DMS114 treated with DMSO at 0.1 percent for 48 hours (cell line): ENCODE measurements at regions not wholly inside any gene's neighbourhood (a gene's known extent, or its start where the extent isn't known, plus 50 kb on each side); places are given as distances from the start of the nearest gene placed in this dataset.

Experiments used
- DNase-seq: peaks from one replicate; lab custom pipeline; 2025; ENCODE audit not compliant: unreplicated experiment; lab: John Stamatoyannopoulos, UW

DNA sequence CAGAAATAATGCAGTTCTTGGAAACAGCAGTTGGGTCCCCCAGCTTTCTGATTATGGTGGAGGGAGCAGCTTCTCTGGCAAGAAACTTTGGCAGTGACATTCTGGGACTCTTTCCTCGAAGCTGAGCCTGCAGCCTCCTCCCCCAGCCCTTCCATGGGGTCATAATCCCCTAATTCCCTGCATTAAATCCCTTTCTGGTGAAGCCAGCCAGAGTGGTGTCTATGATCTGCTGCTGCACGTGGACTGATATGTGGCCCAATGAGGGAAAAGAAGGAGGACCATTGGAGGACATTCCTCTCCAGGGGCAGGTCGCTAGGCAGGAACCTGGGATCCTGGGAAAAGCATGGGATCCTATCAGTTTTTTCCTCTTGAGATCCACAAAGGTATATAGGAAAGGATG is 470.5 kb downstream of the RPS24 start:
- DNase-seq: no peak

DNA sequence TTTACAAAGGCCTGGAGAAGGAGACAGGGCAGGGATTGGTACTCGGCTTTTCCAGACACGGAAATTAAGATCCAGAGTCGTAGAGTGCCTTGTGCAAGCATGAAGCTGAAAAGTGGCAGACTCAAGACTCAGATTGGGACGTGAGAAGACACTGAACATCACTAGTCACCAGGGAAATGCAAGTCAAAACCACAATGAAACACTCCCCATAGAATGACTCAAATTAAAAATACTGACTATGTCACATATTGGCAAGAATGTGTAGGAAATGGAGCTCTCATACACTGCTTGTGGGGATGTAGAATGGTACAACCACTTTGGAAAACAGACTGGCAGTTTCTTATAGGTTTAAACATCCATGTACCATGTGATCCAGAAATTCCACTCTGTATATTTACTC is 472.0 kb downstream of the RPS24 start:
- no peak for DNase-seq

DNA sequence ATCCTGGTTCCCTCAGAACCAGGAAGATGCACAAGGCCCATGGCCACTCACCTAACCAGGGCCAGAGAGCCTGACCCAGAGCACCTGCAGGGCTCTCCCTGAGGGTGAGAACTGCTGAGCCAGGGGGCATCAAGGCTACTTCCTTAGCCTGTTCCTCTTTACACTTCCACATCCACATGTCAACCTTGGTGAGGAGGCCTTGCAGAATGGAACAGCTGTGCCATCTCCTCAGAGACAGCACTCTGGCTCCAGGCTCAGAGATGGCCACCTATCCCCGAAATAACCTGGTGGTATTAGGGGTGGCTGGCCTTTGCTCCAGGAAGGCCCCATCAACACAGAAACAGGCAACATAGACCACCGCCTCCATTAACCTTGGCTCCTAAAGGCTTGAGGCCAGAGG is 473.0 kb downstream of the RPS24 start:
- DNase-seq: no peak

DNA sequence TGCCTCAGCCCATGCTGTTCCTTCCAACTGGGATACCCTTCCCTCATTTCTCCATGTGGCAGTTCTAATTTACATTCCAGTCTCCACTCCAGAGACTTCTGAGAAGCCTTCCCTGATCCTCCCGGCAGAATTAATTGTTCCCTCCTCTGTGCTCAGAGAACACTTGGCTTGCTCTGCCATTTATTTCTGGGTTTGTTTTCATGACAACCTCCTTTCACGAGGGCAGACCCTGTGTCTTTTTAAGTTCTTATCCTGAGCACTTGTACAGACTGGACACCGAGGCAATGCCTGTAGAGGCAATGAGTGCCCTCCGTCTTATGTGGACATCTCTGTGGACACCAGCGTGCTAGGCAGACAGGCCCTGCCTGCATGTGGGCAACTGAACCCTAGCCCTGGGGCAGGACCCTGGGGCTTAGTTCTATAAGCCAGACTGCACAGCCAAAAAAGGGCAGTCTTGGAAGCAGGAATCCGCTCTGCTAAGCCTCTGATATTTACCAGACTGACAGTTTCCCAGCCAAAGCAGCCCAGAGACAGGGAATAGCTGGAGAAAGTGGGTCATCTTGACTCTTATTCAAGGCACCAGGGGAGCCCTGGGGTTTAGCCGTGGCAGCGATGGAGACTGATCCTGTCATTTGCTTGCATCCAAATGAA is 474.0 kb downstream of the RPS24 start:
- DNase-seq: no peak

DNA sequence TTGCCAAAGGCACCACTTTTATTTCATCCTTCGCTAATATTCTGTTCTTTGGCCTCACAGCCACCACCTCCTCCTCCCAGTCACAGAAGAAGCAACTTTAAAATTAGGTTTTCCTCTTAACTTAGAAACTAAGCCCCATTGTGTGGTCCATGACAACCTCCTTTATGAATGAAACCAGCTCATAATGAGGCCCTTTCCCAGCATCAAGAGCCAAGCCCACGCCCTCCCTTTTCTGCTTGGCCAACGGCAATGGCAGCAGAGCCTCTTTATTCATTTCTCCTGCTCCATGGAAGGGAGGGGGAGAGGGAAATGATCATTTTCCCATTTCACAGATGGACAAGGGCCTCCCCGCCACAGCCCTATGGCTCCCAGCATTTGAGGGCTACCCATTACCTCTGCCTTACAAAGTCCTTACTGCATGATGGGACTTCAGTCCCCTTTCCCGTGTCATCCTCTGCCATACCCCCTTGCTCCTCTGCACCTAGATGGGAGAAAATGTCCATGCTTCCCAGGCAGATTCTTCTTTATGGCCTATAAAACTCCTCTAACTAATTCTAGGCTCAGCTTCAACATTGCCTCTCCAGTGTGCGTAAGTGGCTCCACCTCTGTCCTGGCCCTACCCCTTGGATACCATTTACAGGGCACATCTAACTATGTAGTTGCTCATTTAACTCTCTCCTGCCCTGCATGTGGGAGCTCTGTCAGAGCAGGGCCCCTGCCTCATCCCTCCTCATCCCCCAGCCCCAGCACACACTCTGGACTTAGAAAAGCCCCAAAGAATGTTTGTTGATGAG is 475.5 kb downstream of the RPS24 start:
- DNase-seq: no peak

DNA sequence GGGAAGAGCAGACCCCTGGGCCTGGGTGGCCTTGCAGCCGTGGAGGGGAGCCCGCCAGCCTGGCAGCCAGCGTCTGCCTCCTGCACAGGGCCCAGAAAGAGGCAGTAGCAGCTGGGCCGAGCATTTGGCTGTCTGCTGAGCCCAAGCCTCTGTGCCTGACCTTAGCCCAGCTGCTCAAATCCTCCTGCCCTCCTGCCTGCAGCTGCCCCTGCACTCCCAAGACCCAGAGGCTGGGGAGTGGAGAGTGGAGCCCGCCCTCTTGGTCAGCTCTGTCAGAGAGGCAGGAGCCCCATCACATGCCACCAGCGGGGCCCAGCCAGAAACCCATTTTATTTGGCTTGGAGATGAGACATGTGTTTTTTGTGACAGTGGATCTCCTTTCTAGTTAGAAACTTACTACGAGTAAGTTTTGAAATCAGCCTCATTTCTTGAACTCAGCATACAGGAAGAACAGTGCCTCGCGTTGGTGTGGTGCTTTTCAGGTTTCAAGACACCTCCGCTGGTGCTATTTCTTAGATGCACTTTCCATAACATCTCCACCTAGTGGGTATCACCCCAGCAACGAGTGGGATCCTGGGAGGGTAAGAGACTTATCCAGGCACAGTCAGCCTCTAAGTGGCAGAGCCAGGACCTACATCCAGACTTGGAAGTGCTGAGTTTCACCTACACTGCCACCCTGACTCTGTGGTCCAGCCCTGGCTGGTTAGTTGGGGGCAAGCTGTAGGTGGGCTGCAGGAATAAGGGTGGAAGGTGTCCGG is 477.1 kb downstream of the RPS24 start:
- DNase-seq: no peak

DNA sequence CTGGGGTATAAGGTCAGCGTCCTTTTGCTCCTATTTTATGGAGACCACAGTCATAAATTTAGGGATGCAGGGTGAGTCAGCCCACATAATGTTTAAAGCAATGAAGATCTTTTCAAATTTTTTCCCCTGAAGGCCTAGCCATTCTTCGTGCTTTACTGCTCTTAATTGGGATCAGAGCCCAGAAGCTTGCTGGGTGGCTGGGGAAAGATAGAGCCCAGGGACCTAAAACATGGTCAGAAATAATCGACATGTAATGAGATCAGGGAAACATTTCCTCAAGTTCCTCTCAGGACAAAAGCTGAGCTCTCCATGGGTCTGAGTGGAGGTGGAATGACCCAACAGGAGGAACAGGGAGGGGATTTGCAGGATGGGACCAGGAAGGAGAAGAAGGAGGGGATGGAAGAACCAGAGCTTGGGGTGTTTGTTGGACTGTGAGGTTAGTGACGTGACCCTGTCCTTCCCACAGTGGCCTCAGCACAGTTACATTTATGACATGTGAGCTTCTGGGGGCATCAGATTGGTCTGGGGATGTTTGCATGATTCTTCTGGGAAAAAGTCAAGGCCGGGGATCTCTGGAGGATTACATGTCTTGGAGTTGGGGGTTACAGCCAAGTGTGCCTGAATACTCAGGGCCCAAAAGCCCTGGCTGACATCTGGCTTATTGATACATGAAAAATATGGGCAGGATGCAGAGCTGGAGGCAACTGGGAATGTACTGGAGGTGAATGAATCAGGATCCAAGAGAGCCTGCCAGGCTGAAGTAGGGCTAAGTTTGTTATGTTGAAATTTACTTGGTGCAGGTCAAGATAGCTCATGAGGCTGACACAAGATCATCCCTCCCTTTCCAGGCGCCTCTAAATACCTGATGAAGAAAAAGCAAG is 477.9 kb downstream of the RPS24 start:
- DNase-seq: no peak

DNA sequence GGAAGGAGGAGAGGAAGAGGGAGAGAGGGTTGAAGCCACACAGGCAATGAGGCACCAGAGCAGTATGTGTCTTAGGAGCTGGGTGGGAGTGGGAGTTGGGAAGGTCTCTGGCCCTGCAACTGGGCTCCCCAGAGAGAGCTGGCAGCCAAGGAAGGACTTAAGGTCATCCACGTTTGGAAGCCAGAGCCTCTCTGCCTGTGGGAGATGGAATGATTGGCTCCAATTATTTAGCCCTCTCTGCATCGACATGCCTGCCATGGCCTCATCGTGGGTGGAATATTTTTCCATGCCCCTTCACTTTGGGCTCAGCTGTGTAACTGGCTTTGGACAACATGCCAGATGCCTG is 478.5 kb downstream of the RPS24 start:
- no peak for DNase-seq

DNA sequence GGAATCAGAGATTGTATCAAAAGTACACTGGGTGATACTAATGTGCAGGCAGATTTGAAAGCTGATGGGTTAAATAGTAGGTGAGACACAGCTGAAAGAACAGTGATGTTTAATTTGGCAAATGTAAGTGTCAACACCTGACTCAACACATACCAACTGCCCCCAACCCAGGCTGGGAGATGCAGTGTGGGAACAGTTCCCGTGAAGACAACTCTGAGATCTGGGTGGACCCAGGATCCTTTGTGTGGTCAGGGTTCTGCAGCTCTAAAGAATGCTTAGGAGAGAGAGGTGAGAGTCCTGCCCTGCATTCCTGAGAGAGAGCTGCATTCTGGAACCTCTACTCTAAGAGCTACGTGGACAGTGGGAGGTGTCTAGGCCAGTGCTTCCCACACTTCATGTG is 479.7 kb downstream of the RPS24 start:
- DNase-seq: no peak

DNA sequence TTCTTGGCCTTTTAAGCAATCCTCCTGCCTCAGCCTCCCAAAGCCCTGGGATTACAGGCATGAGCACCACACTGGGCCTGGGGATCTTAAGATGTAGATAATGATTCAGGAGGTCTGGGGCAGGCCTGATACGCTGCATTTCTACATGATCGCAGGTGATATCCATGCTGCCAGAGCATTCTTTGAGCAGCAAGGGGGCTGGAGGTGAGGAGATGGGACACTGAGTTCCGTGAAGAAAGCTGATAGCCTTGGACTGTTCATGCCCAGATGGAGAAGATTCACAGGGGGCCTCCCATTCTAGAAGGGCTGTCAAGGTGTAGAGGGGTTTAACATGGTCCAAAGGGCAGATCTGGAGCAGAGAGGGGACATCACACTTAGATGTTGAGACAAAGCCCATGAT is 480.3 kb downstream of the RPS24 start:
- no peak for DNase-seq

DNA sequence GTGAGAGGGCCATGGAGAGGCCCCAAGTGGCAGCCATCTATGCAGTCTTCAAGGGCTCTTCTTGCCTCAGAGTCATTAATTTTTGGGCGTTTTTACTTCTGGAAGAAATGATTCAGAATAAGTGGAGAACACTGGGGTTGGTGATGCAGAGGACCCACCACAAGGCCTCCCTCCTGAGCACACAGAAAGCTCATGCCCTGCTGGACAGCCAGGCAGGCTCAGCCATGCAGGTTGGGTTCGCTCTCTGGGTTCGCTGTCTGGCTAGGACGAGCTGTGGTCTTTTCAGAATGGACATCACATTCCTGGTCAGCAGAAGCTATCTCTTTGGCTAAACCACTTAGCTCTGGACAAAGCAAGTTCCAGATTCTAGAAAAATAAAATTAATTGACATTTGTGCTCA is 480.8 kb downstream of the RPS24 start:
- DNase-seq: no peak

DNA sequence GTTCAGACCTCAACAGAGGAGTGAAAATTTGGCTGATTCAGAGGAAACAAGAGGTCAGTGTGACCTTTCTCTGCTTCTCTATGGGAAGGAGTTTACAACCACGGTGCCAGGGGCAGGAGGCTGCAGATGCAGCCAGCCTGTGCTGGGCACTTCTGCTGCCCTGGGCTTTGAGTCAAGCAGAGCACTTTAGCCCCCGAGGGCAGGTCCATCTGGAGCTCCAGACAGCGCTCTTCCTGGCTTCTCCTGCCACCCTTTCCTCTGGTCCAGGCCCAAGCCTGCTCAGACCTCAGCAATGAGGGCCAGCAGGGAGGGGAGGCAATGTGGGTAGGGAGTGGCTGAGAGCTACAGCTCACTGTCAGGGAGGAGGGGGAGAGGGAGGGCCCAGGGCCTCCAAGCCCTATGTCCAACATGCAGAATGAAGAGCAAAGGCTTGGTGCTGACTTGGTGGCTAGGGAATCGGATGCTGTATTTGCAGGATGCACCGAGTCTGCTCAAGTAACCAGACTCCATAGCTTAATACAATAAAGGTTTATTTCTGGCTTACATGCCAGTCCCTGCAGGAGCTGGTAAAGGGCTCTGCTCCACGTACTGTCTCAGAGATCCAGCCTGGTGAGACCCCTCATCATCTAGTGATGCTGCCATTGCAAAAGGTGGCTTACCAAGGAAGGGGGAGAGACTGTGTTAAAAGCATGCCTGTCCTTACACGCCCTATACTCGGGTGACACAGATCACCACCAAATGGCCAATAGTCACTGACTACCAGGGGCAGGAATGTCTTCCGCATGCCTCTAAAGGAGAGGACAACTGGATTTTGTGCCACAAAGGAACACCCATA is 481.6 kb downstream of the RPS24 start:
- DNase-seq: no peak

DNA sequence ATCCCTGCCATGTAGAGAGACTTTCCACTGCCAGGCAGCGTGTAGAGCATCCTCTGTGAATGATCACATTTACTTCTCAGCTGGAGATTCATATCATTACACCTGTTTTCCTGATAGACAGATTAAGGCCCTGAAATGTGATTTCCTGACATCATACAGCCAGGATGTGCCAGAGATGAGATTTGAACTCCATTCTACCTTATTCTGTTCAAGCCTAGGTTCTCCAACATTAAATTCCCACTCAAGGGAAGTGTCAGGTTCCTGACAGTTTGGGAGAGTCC is 482.1 kb downstream of the RPS24 start:
- DNase-seq: no peak

DNA sequence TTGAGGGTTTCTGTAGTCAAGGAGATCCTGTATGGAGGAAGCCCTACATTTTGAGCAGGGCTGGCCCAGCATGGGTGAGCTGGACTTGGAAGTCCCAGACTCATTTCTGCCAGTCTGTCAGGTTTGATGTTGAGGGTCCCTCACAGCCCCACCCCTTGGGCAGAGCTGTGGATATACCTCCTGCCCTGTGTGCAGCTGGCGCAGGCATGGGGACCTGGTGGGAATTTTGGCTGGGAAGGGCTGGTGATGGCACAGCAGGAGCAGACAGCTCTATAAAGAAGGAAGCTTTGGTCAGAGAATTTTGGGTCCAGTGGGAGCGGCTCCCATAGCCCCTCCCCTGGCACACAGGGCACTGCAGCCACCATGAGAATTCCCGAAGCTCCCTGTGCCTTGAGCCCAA is 482.6 kb downstream of the RPS24 start:
- DNase-seq: no peak

DNA sequence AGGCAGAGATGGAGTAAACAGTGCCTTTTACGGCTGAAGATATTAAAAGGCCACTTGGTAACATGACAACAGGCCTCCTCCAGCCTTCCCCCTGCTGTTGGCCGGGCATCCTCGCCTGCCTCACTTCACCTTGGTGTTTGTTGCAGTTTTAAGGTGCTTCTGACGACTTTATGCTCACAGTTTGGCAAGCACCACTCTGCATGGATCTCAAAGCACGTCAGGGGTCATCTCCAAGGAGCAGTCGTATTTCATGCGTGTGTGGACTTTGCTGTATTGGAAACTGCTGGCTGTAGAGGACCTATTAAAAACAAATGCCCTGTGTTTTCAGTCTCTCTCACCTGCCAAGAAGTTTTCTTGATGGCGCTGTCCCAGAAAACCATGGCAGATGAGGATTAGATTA is 483.1 kb downstream of the RPS24 start:
- DNase-seq: no peak

DNA sequence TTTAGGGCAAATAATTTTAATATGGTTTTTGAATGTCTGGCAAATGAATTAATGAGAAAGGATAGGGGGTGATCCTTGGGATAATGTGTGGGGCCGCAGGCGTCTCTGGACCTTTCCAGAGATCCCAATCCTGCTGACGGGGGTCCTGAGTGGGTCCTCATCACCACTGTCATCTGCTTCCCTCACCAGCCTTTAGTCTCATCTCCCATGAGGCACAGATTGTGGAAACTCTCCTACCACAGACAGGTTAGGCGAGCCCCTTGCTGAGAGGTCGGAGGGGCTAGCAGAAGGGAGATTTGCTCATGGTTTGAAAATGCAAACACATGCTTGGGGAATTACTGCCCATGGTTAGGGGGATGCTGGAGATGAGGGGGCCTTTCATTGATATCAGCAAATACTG is 484.6 kb downstream of the RPS24 start:
- no peak for DNase-seq

DNA sequence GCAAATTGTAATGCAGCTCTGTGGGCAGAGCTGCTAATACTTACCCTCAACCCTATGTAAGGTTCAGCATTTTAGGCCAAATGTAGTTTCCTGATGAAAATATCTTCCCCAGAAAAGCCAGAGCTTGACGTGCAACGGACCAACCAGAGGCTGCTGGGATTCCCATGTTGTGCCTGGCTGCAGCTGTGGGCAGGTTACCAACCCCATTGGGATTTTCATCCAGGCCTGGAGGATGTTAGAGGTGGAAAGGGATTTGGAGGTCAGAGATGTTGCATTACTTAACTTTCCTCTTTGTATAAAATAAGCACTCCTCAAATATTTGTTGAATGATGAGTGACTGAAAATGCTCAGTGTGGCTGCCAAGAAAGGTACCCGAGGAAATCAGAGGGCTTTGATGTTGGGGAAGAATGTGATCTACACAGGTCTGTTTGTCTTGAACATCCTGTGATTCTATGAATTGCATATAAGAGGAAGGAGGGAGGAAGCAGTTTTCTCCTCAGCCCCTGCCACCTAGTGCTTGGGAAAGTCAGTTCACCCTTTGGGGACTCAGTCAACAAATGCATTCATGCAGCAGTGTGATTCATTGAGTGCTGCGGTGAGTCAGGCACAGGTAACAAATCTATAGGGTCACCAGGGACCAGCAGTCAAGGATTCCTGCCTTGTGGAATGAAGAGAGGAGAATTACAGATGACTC is 487.2 kb downstream of the RPS24 start:
- no peak for DNase-seq

DNA sequence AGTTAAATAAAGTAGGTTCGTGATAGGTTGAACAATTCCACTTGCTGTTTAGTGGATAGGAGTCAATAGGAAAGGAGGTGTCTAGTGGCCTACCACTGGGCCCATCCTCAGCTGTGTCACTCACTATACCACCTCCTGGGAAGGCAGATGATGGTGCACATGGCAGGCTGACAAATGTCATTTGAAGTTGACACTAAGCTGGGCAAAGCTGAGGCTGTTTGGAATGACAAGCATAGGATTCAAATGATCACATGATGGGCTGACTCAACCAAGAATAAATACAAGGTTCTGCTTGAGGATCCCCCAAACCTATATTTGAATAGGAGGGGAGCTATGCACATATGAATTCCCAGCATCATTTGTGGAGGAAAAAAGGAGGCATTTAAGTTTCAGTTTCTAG is 489.8 kb downstream of the RPS24 start:
- no peak for DNase-seq

DNA sequence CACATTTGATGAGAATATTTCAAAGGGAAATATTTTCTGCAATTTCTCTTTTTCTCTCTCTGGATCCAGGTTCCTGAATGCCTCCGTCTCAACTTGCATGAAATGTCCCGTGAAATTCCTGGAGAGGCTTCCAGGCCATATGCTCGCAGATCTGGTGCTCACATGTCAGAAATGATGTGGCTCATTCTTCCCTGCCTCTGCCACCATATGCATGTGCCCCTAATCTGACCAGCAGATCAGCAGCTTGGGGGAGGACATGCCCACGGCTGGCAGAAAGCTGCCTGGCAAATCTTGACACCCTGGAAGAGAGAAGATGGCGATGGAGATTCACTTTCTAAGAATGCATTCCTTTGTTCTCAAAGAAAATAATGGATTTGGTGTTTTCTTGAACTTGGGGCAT is 490.7 kb downstream of the RPS24 start:
- no peak for DNase-seq

DNA sequence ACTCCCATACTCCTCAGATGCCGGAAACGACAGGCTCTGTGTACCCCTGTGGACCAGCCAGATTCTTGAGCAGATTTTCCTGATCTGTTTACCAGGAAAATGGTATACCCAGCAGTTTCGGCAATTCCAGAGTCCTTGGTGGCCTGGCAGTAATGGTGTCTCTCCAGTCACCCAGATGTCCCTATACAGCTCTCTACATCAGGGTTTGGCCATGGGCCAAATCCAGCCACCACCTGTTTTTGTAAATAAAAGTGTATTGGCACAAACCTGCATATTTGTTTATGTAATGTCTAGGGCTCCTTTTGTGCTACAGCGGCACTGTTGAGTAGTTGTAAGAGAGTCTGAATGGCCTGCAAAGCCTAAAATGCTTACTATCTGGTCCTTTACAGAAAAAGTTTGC is 491.3 kb downstream of the RPS24 start:
- DNase-seq: no peak
